DOHH2 (cell line): ENCODE measurements at regions not wholly inside any gene's neighbourhood (a gene's known extent, or its start where the extent isn't known, plus 50 kb on each side); places are given as distances from the start of the nearest gene placed in this dataset.

Experiments
- H3F3A ChIP-seq: fragments of 200-600 bp; sonication (generic), shearing (Covaris generic); 2 replicates; pipeline ENCODE4 v1.6.0; 2016; ENCODE audit warnings: antibody characterized with exemption, mild to moderate bottlenecking; ENCODE audit not compliant: control insufficient read depth, insufficient read depth
- H3K27ac ChIP-seq: fragments of 200-600 bp; sonication (generic); 2 replicates; pipeline ENCODE4 v1.5.1; 2014; ENCODE audit warnings: low read depth, mild to moderate bottlenecking, low read length, moderate library complexity
- H3K27me3 ChIP-seq: fragments of 200-600 bp; sonication (generic); 2 replicates; pipeline ENCODE4 v1.6.1; 2014; ENCODE audit warnings: mild to moderate bottlenecking, low read length, mixed read lengths; ENCODE audit not compliant: control insufficient read depth
- H3K36me3 ChIP-seq: fragments of 200-600 bp; sonication (generic); 2 replicates; pipeline ENCODE4 v1.6.1; 2014; ENCODE audit warnings: mild to moderate bottlenecking, low read length, moderate library complexity, mixed read lengths; ENCODE audit not compliant: control insufficient read depth
- H3K4me1 ChIP-seq: fragments of 200-600 bp; sonication (generic); 2 replicates; pipeline ENCODE4 v1.6.1; 2014; ENCODE audit warnings: mild to moderate bottlenecking, low read length, mixed read lengths; ENCODE audit not compliant: control insufficient read depth
- H3K4me2 ChIP-seq: fragments of 200-600 bp; sonication (generic); 2 replicates; pipeline ENCODE4 v1.6.0; 2014; ENCODE audit warnings: mild to moderate bottlenecking, low read length, moderate library complexity
- H3K4me3 ChIP-seq: fragments of 200-600 bp; sonication (generic); 2 replicates; pipeline ENCODE4 v1.5.1; 2014; ENCODE audit warnings: mild to moderate bottlenecking, low read length, mixed read lengths
- H3K79me2 ChIP-seq: fragments of 200-600 bp; sonication (generic); 2 replicates; pipeline ENCODE4 v1.6.1; 2014; ENCODE audit warnings: mild to moderate bottlenecking, low read length, mixed read lengths; ENCODE audit not compliant: control insufficient read depth
- H3K9me2 ChIP-seq: fragments of 200-600 bp; sonication (generic); replicated peaks from 2 replicates; pipeline ENCODE4 v1.6.1; 2014; ENCODE audit warnings: mild to moderate bottlenecking, low read length, mixed read lengths; ENCODE audit not compliant: control insufficient read depth
- H3K9me3 ChIP-seq: fragments of 200-600 bp; sonication (generic); 2 replicates; pipeline ENCODE4 v1.6.1; 2014; ENCODE audit warnings: antibody characterized with exemption, low read length, mixed read lengths; ENCODE audit not compliant: control insufficient read depth, insufficient read depth
- H4K20me1 ChIP-seq: fragments of 200-600 bp; sonication (generic); 2 replicates; pipeline ENCODE4 v1.6.0; 2014; ENCODE audit warnings: low read depth, mild to moderate bottlenecking, antibody characterized with exemption, low read length, moderate library complexity; ENCODE audit not compliant: control insufficient read depth, insufficient read depth
- EZH2phosphoT487 ChIP-seq: fragments of 200-600 bp; sonication (generic); IDR thresholded peaks from 2 replicates; pipeline ENCODE4 v1.6.1; 2017; ENCODE audit warnings: borderline replicate concordance, mild to moderate bottlenecking, antibody characterized with exemption, low read length, moderate library complexity, mixed read lengths
- TF ChIP-seq, protein P1 (sequence below): fragments of 200-600 bp; sonication (generic); IDR thresholded peaks from one replicate; pipeline ENCODE4 v1.5.1; 2014; ENCODE audit warnings: antibody characterized with exemption, mild to moderate bottlenecking, low read depth, low read length; ENCODE audit not compliant: poor library complexity, severe bottlenecking

DNA sequence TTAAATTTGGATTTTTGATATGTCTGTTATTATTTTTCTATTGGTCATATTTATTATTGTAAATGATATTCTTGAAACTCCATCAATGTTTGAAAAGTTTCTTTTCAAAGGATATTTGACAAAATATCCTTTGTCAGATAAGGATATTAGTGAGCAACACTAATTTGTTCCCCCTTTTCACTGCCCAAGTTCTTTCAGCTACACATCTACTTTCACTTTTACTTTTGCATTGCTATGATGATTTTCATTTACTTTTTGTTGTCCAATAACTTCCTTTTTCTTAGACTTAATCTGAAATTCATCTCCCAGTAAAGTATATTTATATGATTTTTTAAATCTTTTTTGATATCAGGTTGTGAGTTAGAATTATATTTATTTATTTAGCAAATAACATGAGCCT, 542.3 kb upstream of the ADGRL3 start:
- Histone ChIP-seq H4K20me1 (no peaks in the 10 kb centered on the region), H3K4me1 (no peaks in the 10 kb centered on the region), H3K36me3 (no peaks in the 10 kb centered on the region), H3F3A (no peaks in the 10 kb centered on the region), H3K4me2 (no peak overlapping the region), H3K27me3 (no peaks in the 10 kb centered on the region), H3K9me3 (peaks cover 3% of the 10 kb centered on the region; the same call in 1 of the 2 replicates), H3K79me2 (no peaks in the 10 kb centered on the region), H3K27ac (no peak overlapping the region), H3K4me3 (no peak overlapping the region), H3K9me2 (no peaks in the 10 kb centered on the region)
- TF ChIP-seq, protein P1, sequence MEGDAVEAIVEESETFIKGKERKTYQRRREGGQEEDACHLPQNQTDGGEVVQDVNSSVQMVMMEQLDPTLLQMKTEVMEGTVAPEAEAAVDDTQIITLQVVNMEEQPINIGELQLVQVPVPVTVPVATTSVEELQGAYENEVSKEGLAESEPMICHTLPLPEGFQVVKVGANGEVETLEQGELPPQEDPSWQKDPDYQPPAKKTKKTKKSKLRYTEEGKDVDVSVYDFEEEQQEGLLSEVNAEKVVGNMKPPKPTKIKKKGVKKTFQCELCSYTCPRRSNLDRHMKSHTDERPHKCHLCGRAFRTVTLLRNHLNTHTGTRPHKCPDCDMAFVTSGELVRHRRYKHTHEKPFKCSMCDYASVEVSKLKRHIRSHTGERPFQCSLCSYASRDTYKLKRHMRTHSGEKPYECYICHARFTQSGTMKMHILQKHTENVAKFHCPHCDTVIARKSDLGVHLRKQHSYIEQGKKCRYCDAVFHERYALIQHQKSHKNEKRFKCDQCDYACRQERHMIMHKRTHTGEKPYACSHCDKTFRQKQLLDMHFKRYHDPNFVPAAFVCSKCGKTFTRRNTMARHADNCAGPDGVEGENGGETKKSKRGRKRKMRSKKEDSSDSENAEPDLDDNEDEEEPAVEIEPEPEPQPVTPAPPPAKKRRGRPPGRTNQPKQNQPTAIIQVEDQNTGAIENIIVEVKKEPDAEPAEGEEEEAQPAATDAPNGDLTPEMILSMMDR: no peak
- no peak for TF ChIP-seq EZH2phosphoT487

DNA sequence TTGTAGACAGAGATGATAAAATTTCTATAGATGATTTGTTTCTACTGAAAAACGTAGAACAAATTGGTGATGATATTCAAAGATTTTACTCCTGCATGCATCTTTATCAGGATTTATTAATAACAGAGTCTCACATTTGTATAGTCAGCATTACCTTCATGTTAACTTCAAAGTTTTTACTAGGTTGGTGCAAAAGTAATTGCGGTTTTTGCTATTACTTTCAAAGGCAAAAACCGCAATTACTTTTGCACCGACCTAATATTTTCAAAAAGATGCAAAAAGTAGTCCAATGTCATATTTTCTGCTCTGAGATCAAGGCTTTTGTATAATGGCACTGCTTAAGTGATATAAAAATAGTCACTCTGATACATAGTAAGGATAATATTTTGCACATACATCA, 536.4 kb upstream of the ADGRL3 start:
- no peak overlapping the region for H3K27ac ChIP-seq
- H4K20me1 ChIP-seq: no peaks in the 10 kb centered on the region
- H3K4me3 ChIP-seq: no peak overlapping the region
- H3K4me2 ChIP-seq: no peak overlapping the region
- H3K9me2 ChIP-seq: no peaks in the 10 kb centered on the region
- H3K27me3 ChIP-seq: no peaks in the 10 kb centered on the region
- peaks cover 3% of the 10 kb centered on the region; the same call in 1 of the 2 replicates for H3K9me3 ChIP-seq
- TF ChIP-seq EZH2phosphoT487: no peak
- TF ChIP-seq, protein P1: no peak
- H3F3A ChIP-seq: no peaks in the 10 kb centered on the region
- no peaks in the 10 kb centered on the region for H3K36me3 ChIP-seq
- H3K79me2 ChIP-seq: no peaks in the 10 kb centered on the region
- H3K4me1 ChIP-seq: no peaks in the 10 kb centered on the region

- no peak overlapping the region for H3K4me2 ChIP-seq
- no peaks in the 10 kb centered on the region for H3K27me3 ChIP-seq
- H3K9me3 ChIP-seq: no peaks in the 10 kb centered on the region
- no peaks in the 10 kb centered on the region for H3K79me2 ChIP-seq
- H3K9me2 ChIP-seq: no peaks in the 10 kb centered on the region
- TF ChIP-seq EZH2phosphoT487: no peak
- TF ChIP-seq, protein P1: no peak
- no peaks in the 10 kb centered on the region for H3F3A ChIP-seq
- no peaks in the 10 kb centered on the region for H4K20me1 ChIP-seq
- no peaks in the 10 kb centered on the region for H3K4me1 ChIP-seq
- H3K4me3 ChIP-seq: no peak overlapping the region
- no peak overlapping the region for H3K27ac ChIP-seq
- no peaks in the 10 kb centered on the region for H3K36me3 ChIP-seq
These were observed 517.2 kb upstream of the ADGRL3 start for GRCh38 chr4:60682901-60683300.

- Histone ChIP-seq H3F3A (no peaks in the 10 kb centered on the region), H4K20me1 (no peaks in the 10 kb centered on the region), H3K4me3 (no peak overlapping the region), H3K27ac (no peak overlapping the region), H3K4me1 (no peaks in the 10 kb centered on the region), H3K27me3 (no peaks in the 10 kb centered on the region), H3K79me2 (no peaks in the 10 kb centered on the region), H3K9me3 (no peaks in the 10 kb centered on the region), H3K4me2 (no peak overlapping the region), H3K36me3 (no peaks in the 10 kb centered on the region), H3K9me2 (no peaks in the 10 kb centered on the region)
- TF ChIP-seq, protein P1: no peak
- no peak for TF ChIP-seq EZH2phosphoT487
These were observed 516.8 kb upstream of the ADGRL3 start for GRCh38 chr4:60683357-60683756.
